HG03342 (cell line): ENCODE measurements at regions not wholly inside any gene's neighbourhood (a gene's known extent, or its start where the extent isn't known, plus 50 kb on each side); places are given as distances from the start of the nearest gene placed in this dataset.
A peak's percentile ranks its signal among the peaks of the same experiment; 100 is the strongest.

Experiments used
- ATAC-seq: cut with Tn5 transposase; IDR thresholded peaks from one replicate; pipeline ENCODE4 v1.9.1; 2021; ENCODE audit warnings: mild to moderate bottlenecking, moderate library complexity; ENCODE audit not compliant: unreplicated experiment

DNA sequence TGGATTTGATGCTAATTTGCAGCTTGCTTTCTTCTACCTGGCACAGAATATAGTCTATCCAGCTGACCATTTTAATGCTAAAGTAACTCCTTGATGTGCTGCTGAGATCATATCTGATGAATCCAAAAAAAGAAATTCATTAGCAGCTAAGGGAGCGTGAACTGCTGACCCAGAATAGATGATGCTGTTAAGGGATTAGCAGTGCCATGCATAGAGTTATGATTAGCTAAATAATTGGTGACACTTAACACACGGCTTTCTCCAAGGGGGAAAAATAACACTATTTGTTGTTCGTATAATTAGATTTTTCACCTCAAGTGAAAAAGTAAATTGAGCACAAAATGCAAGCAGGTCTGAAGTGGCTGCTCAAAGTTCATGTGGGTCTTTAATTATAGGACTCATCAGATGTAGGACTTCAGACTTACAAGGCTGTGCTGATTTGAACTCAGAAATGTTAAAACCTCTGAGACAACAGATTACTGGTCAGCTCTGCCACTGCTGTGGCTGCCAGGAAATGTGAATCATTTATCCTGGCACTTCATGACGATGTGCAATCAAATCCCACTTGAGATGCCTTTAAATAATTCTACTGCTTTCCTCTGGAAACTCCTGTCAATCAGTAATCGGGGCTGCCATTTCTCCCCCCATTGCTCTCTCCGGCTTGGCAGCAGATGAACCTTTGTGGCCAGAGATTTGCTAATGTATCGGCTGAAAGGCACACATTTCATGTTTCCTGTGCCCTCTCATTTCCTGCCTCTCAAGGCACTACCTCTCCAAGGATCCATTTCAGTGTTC lies 291.6 kb upstream of the C9orf72 start:
- ATAC-seq, result no peak

DNA sequence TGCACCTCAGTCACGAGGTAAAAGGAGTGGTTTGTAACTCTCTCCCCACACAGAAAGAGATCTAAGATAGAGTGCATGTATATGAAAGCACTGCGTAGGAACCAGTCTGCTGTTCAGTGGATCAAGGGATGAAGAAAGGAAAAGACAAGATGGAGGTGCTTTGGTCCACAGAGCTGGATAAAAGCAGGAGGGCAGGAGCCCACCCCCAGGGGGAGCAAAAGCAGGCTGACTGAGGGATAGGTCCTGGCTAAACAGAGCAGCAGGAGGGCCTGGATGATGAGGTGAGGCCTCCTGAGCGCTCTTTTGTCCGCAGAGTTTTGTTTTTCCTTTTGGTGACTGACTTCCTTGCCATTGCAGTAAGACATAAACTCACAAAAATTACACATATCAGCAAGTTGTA lies 293.5 kb upstream of the C9orf72 start:
- no peak for ATAC-seq

DNA sequence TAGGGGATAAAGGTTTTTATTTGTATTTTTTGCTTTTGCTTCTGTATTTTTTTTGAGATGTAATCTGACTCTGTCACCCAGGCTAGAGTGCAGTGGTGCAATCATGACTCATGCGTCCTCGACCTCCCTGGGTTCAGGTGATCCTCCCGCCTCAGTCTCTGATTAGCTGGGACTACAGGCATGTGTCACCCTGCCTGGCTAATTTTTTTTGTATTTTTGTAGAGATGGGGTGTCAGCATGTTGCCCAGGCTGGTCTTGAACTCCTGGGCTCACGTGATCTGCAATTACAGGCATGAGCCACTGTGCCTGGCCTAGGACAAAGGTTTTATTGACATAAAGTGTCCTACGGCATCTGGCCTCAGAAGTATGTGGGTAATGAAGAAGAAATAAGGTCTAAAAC lies 297.1 kb upstream of the C9orf72 start:
- ATAC-seq, result no peak

DNA sequence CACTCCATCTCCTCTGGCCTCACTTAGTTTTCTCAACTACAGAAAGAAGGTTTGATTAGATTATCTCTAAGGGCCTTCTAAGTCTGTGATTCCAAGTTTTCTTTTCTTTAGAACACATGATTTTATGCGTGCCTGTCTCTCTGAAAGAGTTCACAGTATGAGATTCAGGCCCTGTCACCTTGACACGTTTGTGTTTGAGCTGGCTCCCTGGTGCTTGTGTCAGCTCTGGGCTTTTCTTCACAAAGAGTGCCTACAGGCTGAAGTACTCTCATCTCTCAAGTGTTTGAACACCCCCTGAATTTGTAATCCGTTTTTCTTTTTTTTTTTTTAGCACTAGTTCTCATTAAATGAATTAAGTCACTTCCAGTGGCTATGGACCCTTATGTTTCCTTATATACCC lies 306.9 kb upstream of the C9orf72 start:
- no peak for ATAC-seq

DNA sequence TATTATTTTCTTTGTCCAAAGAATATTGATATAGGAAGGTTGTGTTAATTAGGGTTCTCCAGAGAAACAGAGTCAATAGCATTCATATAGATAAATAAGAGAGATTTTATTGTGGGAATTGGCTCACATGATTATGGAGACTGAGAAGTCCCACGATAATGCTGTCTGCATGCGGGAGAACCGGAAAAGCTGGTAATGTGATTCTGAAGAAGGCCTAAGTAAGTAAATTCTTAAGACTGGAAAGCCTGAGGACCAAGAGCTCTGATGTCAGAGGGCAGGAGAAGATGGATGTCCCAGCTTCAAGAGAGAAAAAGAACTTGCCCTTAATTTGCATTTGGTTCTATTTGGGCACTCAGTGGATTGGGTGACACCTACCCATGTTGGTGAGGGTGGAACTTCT lies 307.4 kb upstream of the C9orf72 start:
- ATAC-seq, result no peak

DNA sequence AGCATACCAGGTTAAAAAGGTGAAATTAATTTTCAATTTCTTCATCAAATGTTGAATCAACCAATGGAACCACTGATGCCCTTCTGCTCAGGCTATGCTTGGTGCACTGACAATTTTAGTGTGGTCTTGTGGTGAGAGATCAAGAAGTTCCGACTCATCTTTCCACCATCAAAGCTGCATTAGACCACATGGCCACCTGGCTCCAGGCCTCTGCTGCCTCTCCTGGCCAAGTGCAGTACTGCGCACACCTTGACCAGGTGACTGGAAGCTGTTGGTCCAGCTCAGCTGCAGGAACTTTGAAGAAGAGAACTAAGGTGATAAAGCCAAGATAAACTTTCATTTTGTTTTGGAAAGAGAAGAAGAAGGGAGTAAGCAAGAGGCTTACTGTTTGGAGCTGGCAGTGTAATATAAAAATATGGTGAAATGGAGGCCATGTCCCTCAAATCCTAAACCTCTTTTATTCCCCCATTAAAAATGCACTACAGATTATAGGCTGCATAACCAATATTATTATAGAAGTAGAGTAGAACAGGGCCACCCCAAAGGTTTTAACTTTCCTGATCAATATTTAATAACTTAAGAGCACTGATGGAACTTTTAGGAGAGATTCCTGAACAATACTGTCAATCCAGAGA lies 315.5 kb upstream of the C9orf72 start:
- peak; percentile 99 for ATAC-seq

DNA sequence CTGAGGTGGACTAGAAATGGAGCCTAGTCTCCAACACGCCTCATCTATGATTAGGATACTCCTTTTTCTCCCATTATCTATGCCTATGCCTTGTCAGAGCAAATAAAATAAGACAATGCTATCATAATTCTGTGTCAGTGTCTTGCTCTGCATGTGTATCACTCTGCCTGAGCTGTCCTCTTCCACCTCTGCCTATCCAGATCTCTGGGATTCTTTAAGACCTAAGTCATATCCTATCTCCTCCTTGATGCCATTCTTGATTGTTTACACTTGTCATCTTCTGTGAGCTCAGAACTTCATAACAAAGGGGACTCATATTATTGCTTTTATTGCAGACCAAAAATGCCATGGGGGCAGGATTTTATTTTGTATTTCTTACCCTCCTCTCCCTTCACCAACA lies 351.2 kb upstream of the C9orf72 start:
- no peak for ATAC-seq

DNA sequence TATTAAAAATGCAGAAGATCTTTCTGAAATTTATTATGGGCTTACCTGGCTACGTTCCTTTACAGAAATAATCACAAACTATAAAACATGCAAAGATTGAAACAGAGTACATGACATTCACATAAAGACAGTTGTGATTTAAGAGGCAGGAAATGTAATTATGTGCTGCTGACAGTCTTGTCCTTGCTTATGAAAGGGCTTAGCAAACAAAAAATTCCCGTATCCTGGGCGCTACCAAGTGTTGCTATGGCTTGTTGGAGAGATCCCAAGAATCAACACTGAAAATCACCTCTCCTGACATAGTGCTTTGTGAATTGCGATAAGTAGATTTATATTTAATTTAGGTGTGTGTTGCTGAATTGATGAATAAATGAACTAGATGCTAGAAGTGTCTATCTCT lies 352.5 kb upstream of the C9orf72 start:
- no peak for ATAC-seq

DNA sequence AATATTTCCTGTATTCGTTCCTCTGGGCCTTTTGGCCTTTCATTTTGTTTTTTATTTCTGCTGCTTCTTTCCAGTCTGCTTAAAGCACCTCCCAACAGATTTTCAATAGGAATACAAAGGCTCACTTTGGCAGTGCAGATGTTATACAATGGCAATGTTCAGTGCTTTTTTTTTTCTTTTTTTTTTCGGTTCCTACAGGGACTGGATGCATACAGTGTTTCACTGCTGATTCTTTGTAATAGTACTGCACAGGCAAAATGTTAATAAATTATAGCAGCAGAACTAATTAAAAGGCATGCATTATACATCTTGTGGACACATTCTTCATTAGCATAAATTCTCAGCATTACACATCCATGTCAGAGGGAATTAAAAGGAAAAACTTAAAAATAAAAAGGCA lies 356.6 kb upstream of the C9orf72 start:
- ATAC-seq, result no peak

DNA sequence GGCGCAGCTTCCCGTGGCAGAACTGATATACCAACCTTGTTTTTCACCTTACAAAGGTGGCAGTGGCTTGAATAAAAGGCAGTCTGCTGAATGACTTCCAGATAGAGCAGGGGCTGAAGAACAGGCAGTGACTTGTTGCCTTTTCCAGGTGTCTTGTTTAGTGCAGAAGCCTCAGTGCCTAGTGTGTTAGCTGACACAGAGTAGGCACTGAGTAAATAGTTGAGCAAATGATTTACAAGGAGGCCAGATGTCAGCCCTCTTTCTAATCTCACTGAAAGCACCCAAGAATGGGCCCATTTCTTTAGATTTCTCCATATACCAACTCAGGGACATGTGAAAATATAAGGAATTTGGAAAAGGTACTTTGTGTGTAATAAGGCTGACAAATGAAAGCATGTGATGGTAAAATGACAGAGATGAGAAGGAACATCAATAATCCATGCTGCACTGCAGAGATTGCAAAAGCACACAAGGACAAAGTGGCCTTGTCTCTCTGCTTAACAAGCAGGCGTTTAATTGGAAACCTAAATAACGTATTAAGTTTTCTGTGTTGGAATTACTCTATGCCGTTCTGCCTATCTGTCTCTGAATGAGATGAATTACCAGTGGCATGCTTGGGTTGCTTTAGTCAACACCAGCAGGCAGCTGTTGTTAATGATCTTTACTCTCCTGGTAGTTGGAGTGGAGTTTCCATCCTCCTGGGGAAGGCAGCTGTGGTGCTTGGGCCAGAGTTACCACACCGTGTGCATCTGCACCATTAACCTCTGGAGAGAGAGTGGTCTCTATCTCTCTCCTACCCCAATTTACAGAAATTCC lies 360.1 kb upstream of the C9orf72 start:
- ATAC-seq, result no peak

DNA sequence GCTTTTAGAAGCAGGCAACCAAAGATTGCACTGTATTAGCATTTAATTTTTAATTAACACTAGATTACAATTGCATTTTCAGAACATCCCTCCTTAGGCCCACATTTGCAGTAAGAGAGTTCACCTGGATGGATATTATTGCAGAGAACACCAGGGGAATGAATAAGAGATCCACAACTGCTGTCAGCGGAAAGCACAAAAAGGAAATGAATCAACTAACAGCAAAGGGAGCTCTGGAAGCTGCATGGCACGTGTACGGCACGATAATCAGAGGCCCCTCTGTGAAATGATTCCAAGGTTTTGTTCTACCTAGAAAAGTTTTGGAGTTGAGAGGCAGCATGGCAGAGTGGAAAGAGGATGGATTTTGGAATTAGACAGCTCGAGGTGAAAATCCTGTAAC lies 361.2 kb upstream of the C9orf72 start:
- no peak for ATAC-seq

DNA sequence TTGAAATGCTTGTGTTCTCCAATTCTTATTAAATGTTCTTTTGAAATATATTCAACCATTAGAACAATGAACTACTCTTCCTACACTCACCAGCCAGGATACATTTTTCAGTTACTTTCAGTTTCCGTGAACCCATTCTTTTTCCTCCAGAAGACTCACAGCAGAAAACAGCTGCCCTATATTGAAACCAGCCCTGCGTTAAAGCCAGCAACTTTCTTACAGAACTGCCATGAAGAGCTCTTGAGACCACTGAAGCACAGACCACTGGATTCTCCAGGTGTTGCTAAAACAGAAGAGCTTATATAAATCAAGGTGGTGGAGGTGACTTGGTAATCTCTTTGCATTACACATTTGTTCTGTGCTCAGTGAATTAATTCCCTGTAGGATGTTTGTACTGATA lies 365.9 kb upstream of the C9orf72 start:
- no peak for ATAC-seq

DNA sequence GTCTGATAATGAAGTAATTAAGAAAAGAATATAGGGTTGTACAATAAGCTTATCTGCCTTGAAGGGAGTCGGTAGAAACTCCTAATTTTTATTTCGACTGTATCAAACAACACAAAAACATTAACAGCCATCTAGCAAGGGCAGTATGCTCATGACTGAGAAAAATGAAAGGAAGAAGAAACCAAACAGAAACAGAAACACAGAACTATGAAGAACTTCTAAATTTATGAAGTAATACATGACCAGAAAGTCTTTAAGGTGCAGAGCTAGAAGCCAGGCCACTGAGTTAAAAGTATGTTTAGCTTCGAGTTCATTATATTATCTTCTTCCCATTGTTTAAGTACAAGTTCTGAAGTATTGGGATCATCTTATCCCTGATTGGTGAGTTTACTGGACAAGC lies 367.3 kb upstream of the C9orf72 start:
- ATAC-seq, result no peak

DNA sequence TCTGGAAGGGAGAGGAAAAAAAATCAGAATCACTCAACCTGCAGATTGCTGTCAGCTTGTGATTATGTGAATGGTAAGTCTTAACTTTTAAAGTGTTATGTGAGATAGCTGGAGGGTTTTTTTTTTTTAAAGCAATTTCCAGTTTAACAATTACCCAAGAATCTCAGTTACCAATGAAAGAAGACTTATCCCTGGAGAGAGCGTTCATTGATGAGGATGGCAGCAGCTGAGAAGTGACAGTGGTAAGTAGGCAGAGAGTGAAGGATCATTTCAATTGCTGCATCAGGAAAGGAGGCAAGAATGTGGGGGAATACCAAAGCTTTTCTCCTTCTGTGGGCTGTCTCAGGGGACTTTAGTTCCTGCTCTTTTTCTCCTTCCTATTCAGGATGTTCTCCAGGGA lies 370.2 kb upstream of the C9orf72 start:
- ATAC-seq, result no peak

DNA sequence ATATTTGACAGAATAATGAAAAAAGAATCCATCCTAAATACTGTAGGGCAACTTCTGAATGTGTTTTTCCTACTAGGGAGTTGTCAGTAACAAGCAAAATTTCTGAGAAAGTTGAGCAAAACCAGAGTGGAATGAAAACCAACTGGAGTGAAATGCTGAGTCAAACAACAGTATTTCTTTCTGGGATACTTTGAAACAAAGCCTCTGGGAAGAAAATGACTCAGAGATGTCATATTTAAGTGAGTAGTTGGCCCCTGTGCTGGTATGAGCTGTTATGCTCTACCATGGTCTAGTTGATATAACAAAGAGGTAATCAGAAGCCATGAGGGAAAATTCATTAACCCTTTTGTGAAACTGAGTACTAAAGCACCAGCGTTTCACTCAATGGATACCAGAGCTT lies 372.1 kb upstream of the C9orf72 start:
- no peak for ATAC-seq

DNA sequence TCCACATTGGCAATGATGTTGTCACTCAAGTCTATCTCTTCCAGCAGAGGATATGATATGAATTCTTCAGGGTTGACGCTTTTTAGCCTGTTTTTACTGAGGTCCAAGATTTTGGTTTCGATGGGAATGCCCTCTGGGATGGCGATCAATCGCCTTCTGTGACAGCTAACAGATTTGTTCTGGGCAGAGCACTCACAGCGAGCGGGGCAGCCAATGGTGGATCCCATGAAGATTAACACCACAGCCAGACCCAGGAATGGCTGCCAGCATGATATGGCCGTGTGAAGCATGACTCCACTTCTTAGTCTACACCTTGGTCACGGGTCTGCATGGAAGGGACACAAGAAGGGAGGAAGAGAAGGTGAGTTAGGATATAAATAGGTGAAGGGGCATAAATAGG lies 377.1 kb upstream of the C9orf72 start:
- ATAC-seq, result no peak

DNA sequence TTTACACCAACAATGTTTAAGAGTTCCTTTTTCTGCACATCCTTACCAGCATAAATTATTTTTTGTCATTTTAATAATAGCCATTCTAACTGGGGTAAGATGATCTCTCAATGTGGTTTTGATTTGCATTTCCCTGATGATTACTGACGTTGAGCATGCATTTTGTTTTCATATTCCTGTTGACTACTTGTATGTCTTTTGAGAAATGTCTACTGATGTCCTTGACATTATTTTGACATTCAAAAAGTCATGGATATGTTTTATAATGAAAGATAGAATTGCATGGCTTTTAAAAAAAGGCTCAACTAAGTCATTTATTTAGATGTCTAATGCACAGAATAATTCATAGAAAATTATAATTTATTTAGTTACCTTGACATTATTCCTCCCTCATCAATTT lies 381.6 kb upstream of the C9orf72 start:
- no peak for ATAC-seq

DNA sequence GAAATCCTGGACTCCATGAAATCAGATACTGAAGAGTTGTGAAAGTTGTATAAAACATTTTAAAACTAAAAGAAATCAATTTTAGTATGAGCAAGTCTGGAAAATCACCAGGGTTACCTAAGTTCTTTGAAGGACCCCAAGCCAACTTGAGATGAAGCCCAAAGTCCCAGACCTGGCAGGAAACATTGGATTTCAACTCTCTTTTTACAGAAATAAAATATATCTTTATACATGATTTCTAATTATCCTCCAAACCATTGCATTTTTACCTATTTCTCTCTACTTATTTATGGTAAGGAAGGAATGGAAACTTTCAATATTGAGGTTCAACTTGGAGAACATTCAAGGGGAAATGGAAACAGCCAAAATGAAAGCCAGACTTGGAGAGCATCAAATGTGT lies 390.6 kb upstream of the C9orf72 start:
- ATAC-seq, result no peak

DNA sequence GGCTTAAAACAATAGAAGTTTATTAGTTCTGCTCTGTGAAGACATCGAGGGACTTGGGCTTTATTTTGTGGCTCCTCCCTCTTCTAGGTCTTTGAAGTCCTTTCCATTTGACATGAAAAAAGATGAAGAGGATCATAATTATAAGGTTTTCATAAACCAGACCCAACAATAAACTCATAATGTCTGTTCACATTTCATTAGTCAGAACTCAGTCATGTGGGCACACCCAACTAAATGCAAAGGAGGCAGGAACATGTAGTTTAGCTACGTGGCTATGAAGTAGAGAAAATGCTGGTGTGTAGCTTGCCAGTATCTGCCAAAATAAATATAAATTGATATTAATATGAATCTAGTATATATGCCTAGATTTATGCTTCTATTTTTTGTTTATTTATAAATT lies 393.9 kb upstream of the C9orf72 start:
- ATAC-seq, result no peak

DNA sequence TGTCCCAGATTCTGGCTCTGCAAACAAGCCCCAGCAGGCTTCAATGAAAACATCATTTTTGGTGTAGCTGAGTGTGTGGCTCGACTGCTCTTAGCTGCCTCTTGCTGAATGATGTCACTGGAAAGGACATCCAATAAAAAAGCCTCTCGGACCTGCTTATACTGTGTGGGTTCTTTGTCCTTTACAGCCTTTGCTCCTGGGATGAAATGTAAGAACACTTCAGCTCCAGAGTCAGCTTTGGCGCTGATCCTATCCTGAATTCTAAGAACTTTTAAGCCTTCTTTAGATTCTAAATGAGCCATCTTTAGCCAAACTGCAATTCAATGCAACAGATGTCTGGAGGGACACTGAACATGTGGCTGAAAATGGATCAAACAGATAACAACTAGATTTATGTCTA lies 404.6 kb upstream of the C9orf72 start:
- no peak for ATAC-seq

DNA sequence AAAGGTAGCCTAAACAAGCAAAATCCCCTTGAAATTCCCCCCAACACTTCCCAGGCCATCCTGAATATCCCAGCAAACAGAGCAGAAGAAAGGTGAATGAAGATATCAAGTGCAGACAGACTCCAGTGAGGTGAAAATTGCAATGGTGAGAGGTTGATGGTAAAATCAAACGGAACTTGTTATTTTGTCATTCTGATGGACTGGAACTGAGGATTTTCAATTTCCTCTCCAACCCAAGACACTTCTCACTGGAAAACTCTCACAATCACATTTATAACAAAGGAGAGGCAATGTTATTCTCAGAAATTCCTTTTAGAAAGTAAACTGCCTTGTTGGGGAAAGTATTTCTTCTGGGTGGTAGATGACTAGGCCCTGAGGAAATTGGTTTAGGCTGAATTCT lies 412.4 kb upstream of the C9orf72 start:
- no peak for ATAC-seq

DNA sequence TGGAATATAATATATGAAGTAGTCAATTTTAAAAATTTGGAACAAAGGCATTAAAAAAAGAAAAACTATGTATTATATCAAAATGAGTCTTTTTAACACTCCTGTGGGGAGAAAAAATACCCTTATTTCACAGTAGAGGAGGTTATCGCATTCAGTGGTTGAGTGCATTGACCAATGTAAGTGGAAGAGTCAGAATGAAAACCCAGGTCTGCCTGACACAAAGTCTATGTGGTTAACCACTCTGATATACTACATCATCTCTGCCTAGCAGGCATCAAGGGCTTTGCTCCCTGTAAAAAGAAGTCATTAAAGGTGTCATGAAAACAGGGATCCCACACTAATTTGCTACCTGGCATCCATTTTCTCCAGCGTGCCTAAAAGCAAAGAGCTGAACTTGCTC lies 417.2 kb upstream of the C9orf72 start:
- peak; percentile 79 for ATAC-seq
